Stromal cell of bone marrow (primary cell): ENCODE measurements at regions not wholly inside any gene's neighbourhood (a gene's known extent, or its start where the extent isn't known, plus 50 kb on each side); places are given as distances from the start of the nearest gene placed in this dataset.

Experiments used
- DNase-seq: peaks from one replicate; pipeline ENCODE4 v3.0.0-alpha.2; 2012; ENCODE audit warnings: low read depth

GRCh38 chr12:91622981-91623380, 440.4 kb upstream of the DCN start:
- DNase-seq, result no peak

GRCh38 chr12:91622037-91622436, 439.4 kb upstream of the DCN start:
- DNase-seq, result no peak

- DNase-seq, result no peak
These were observed 438.4 kb upstream of the DCN start for GRCh38 chr12:91620992-91621391.

GRCh38 chr12:91620422-91620821, 437.8 kb upstream of the DCN start:
- DNase-seq, result no peak

GRCh38 chr12:91618281-91618680, 435.7 kb upstream of the DCN start:
- DNase-seq, result no peak

GRCh38 chr12:91617818-91618217, 435.2 kb upstream of the DCN start:
- no peak for DNase-seq

GRCh38 chr12:91616416-91616815, 433.8 kb upstream of the DCN start:
- DNase-seq, result no peak

- DNase-seq, result no peak
These were observed 430.7 kb upstream of the DCN start for GRCh38 chr12:91613223-91613779.

- no peak for DNase-seq
These were observed 427.9 kb upstream of the DCN start for GRCh38 chr12:91610561-91610960.

GRCh38 chr12:91609283-91609682, 426.7 kb upstream of the DCN start:
- no peak for DNase-seq

GRCh38 chr12:91608542-91608941, 425.9 kb upstream of the DCN start:
- no peak for DNase-seq

GRCh38 chr12:91606662-91607377, 424.2 kb upstream of the DCN start:
- DNase-seq, result no peak

GRCh38 chr12:91604897-91605296, 422.3 kb upstream of the DCN start:
- DNase-seq, result no peak

GRCh38 chr12:91603060-91603459, 420.4 kb upstream of the DCN start:
- peak; percentile 15 for DNase-seq

- DNase-seq, result no peak
These were observed 418.4 kb upstream of the DCN start for GRCh38 chr12:91601054-91601453.

- DNase-seq, result no peak
These were observed 412.1 kb upstream of the DCN start for GRCh38 chr12:91594715-91595114.

- DNase-seq, result no peak
These were observed 409.0 kb upstream of the DCN start for GRCh38 chr12:91591639-91591987.

GRCh38 chr12:91590966-91591638, 408.5 kb upstream of the DCN start:
- no peak for DNase-seq

GRCh38 chr12:91588874-91589454, 406.3 kb upstream of the DCN start:
- DNase-seq, result no peak

- no peak for DNase-seq
These were observed 403.4 kb upstream of the DCN start for GRCh38 chr12:91586015-91586414.

- no peak for DNase-seq
These were observed 400.2 kb upstream of the DCN start for GRCh38 chr12:91582811-91583210.

- DNase-seq, result no peak
These were observed 397.1 kb upstream of the DCN start for GRCh38 chr12:91579516-91580263.
